ENCODE measurements at regions not wholly inside any gene's neighbourhood (a gene's known extent, or its start where the extent isn't known, plus 50 kb on each side); places are given as distances from the start of the nearest gene placed in this dataset.

GRCh38 chr13:37947419-37948140, 78.0 kb upstream of the TRPC4 start:
- Histone ChIP-seq H3K9me3 (no peaks in the 10 kb centered on the region), H3K27ac (no peak overlapping the region), H3K27me3 (no peaks in the 10 kb centered on the region), H3K4me3 (no peak overlapping the region), H3K36me3 (no peaks in the 10 kb centered on the region), H3K4me1 (ENCODE audit: insufficient read depth) (no peaks in the 10 kb centered on the region)
- WGBS, 3 donors = 95 to 97% (median 96%) methylated on average over 5 of the region's 5 CpGs
- TF ChIP-seq POLR2A (IDR thresholded peaks at IDR 0.05) (no peak), EP300 (IDR thresholded peaks at IDR 0.05) (no peak)
- TF ChIP-seq, protein P1, sequence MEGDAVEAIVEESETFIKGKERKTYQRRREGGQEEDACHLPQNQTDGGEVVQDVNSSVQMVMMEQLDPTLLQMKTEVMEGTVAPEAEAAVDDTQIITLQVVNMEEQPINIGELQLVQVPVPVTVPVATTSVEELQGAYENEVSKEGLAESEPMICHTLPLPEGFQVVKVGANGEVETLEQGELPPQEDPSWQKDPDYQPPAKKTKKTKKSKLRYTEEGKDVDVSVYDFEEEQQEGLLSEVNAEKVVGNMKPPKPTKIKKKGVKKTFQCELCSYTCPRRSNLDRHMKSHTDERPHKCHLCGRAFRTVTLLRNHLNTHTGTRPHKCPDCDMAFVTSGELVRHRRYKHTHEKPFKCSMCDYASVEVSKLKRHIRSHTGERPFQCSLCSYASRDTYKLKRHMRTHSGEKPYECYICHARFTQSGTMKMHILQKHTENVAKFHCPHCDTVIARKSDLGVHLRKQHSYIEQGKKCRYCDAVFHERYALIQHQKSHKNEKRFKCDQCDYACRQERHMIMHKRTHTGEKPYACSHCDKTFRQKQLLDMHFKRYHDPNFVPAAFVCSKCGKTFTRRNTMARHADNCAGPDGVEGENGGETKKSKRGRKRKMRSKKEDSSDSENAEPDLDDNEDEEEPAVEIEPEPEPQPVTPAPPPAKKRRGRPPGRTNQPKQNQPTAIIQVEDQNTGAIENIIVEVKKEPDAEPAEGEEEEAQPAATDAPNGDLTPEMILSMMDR (IDR thresholded peaks at IDR 0.05) = no peak
- DNase-seq = no peak
- intact Hi-C loops (cut with DNase I) = no loop called here

- Histone ChIP-seq H3K36me3 (no peaks in the 10 kb centered on the region), H3K27me3 (no peaks in the 10 kb centered on the region), H3K9me3 (no peaks in the 10 kb centered on the region), H3K27ac (no peak overlapping the region), H3K4me1 (ENCODE audit: insufficient read depth) (no peaks in the 10 kb centered on the region), H3K4me3 (no peak overlapping the region)
- intact Hi-C loops (cut with DNase I) = no loop called here
- TF ChIP-seq POLR2A (IDR thresholded peaks at IDR 0.05) = no peak
- no peak for TF ChIP-seq EP300 (IDR thresholded peaks at IDR 0.05)
- TF ChIP-seq, protein P1 (IDR thresholded peaks at IDR 0.05) = no peak
- DNase-seq = no peak
- WGBS, 3 donors = 63 to 88% (median 75%) methylated on average over 4 of the region's 4 CpGs
These were observed 76.3 kb upstream of the TRPC4 start for GRCh38 chr13:37945651-37946575.

GRCh38 chr13:37944869-37945442, 75.4 kb upstream of the TRPC4 start:
- DNase-seq = no peak
- no peak overlapping the region for H3K4me3 ChIP-seq
- 70 to 74% (median 73%) methylated on average over 8 of the region's 8 CpGs for WGBS, 3 donors
- intact Hi-C loops (cut with DNase I) = no loop called here
- TF ChIP-seq EP300 (IDR thresholded peaks at IDR 0.05) = no peak
- TF ChIP-seq POLR2A (IDR thresholded peaks at IDR 0.05) = no peak
- TF ChIP-seq, protein P1 (IDR thresholded peaks at IDR 0.05) = no peak
- H3K4me1 ChIP-seq (ENCODE audit: insufficient read depth) = no peaks in the 10 kb centered on the region
- no peaks in the 10 kb centered on the region for H3K9me3 ChIP-seq
- H3K27me3 ChIP-seq = no peaks in the 10 kb centered on the region
- no peaks in the 10 kb centered on the region for H3K36me3 ChIP-seq
- H3K27ac ChIP-seq = no peak overlapping the region

GRCh38 chr13:37944081-37944868, 74.7 kb upstream of the TRPC4 start:
- intact Hi-C loops (cut with DNase I) = no loop called here
- WGBS, 3 donors = 75 to 89% (median 82%) methylated on average over 10 of the region's 10 CpGs
- TF ChIP-seq, protein P1 (IDR thresholded peaks at IDR 0.05) = no peak
- TF ChIP-seq EP300 (IDR thresholded peaks at IDR 0.05) = no peak
- no peak for TF ChIP-seq POLR2A (IDR thresholded peaks at IDR 0.05)
- H3K27ac ChIP-seq = no peak overlapping the region
- H3K27me3 ChIP-seq = no peaks in the 10 kb centered on the region
- DNase-seq = no peak
- H3K36me3 ChIP-seq = no peaks in the 10 kb centered on the region
- no peaks in the 10 kb centered on the region for H3K9me3 ChIP-seq
- no peak overlapping the region for H3K4me3 ChIP-seq
- no peaks in the 10 kb centered on the region for H3K4me1 ChIP-seq (ENCODE audit: insufficient read depth)
